Esophagus squamous epithelium (tissue), 4 donors: ENCODE measurements at regions not wholly inside any gene's neighbourhood (a gene's known extent, or its start where the extent isn't known, plus 50 kb on each side); places are given as distances from the start of the nearest gene placed in this dataset.

Source experiments
- CTCF ChIP-seq, 6 experiments: fragments of 450-650 bp in 4 of 6; fragments of 200-600 bp in 2 of 6; sonication (generic) in 2 of 6; IDR thresholded peaks; one replicate each; pipeline ENCODE4 v1.5.1; 2016 to 2019; ENCODE audit warnings: antibody characterized with exemption in 6 of 6, mild to moderate bottlenecking in 4 of 6, moderate library complexity in 4 of 6
- POLR2A ChIP-seq, 4 donors: fragments of 450-650 bp; IDR thresholded peaks; one replicate each; pipeline ENCODE4 v1.6.1; 2017; ENCODE audit warnings: antibody characterized with exemption in 4 of 4, mild to moderate bottlenecking in 4 of 4, moderate library complexity in 3 of 4

GRCh38 chr10:84008878-84009277 lies 130.4 kb upstream of the GHITM start:
- peak in 5 of 6 experiments; percentile 23 to 52 (median 33) for TF ChIP-seq CTCF (IDR thresholded peaks at IDR 0.05)
- no peak for TF ChIP-seq POLR2A (IDR thresholded peaks at IDR 0.05)
